H9 (cell line): ENCODE measurements at regions not wholly inside any gene's neighbourhood (a gene's known extent, or its start where the extent isn't known, plus 50 kb on each side); places are given as distances from the start of the nearest gene placed in this dataset.

Source experiments
- DNase-seq: peaks from one replicate; pipeline ENCODE4 v3.0.0-alpha.2; 2017
- H2AFZ ChIP-seq: one replicate; pipeline ENCODE4 v1.6.1; 2013; ENCODE audit warnings: mild to moderate bottlenecking, low read length, control low read depth, moderate library complexity
- H2AK5ac ChIP-seq: 2 replicates; pipeline ENCODE4 v1.6.1; 2013; ENCODE audit warnings: low read length, control low read depth, mixed read lengths; ENCODE audit not compliant: insufficient read length
- H2BK120ac ChIP-seq: one replicate; pipeline ENCODE4 v1.6.1; 2013; ENCODE audit warnings: low read depth, mild to moderate bottlenecking, low read length, control low read depth, inconsistent platforms; ENCODE audit not compliant: poor library complexity, severe bottlenecking
- H2BK12ac ChIP-seq: 2 replicates; pipeline ENCODE4 v1.6.1; 2013; ENCODE audit warnings: low read length, control low read depth, mixed read lengths, low read depth; ENCODE audit not compliant: insufficient read length
- H2BK15ac ChIP-seq: 2 replicates; pipeline ENCODE4 v1.6.1; 2013; ENCODE audit warnings: low read depth, low read length, control low read depth
- H2BK20ac ChIP-seq: one replicate; pipeline ENCODE4 v1.6.1; 2013; ENCODE audit warnings: low read depth, mild to moderate bottlenecking, low read length, control low read depth, inconsistent platforms; ENCODE audit not compliant: poor library complexity, severe bottlenecking
- H2BK5ac ChIP-seq: 2 replicates; pipeline ENCODE4 v1.6.1; 2013; ENCODE audit warnings: low read length, control low read depth, mixed read lengths; ENCODE audit not compliant: insufficient read length
- H3K14ac ChIP-seq: 2 replicates; pipeline ENCODE4 v1.6.1; 2013; ENCODE audit warnings: low read length, control low read depth; ENCODE audit not compliant: insufficient read depth
- H3K18ac ChIP-seq: 2 replicates; pipeline ENCODE4 v1.6.1; 2013; ENCODE audit warnings: low read depth, mild to moderate bottlenecking, mixed read lengths, low read length, control low read depth; ENCODE audit not compliant: insufficient read length
- H3K23ac ChIP-seq: 2 replicates; pipeline ENCODE4 v1.6.1; 2013; ENCODE audit warnings: low read length, control low read depth, mixed read lengths, low read depth; ENCODE audit not compliant: insufficient read length
- H3K23me2 ChIP-seq: 2 replicates; pipeline ENCODE4 v1.6.1; 2013; ENCODE audit warnings: low read depth, mild to moderate bottlenecking, mixed read lengths, low read length, control low read depth; ENCODE audit not compliant: insufficient read length, poor library complexity, severe bottlenecking
- H3K27ac ChIP-seq: 2 replicates; pipeline ENCODE4 v1.5.1; 2013; ENCODE audit warnings: low read length, control low read depth, mixed read lengths, low read depth; ENCODE audit not compliant: insufficient read length
- H3K27me3 ChIP-seq: 2 replicates; pipeline ENCODE4 v1.6.1; 2013; ENCODE audit warnings: low read length, control low read depth, inconsistent platforms; ENCODE audit not compliant: insufficient read depth
- H3K4ac ChIP-seq: 2 replicates; pipeline ENCODE4 v1.6.1; 2013; ENCODE audit warnings: low read depth, mild to moderate bottlenecking, control low read depth, inconsistent platforms, low read length, moderate library complexity
- H3K4me1 ChIP-seq: 2 replicates; pipeline ENCODE4 v1.6.1; 2013; ENCODE audit warnings: low read length, control low read depth, inconsistent platforms; ENCODE audit not compliant: insufficient read depth
- H3K4me2 ChIP-seq: 2 replicates; pipeline ENCODE4 v1.6.1; 2013; ENCODE audit warnings: low read length, control low read depth, mixed read lengths; ENCODE audit not compliant: insufficient read length, insufficient read depth
- H3K56ac ChIP-seq: 2 replicates; pipeline ENCODE4 v1.6.1; 2013; ENCODE audit warnings: low read depth, mild to moderate bottlenecking, mixed read lengths, low read length, control low read depth; ENCODE audit not compliant: insufficient read length
- H3K79me1 ChIP-seq: 2 replicates; pipeline ENCODE4 v1.6.1; 2013; ENCODE audit warnings: low read depth, mild to moderate bottlenecking, moderate library complexity, low read length, control low read depth, inconsistent platforms; ENCODE audit not compliant: insufficient read depth, poor library complexity, severe bottlenecking
- H3K79me2 ChIP-seq: 2 replicates; pipeline ENCODE4 v1.6.1; 2013; ENCODE audit warnings: low read length, control low read depth, inconsistent platforms; ENCODE audit not compliant: insufficient read depth
- H3K9ac ChIP-seq: 2 replicates; pipeline ENCODE4 v1.6.1; 2013; ENCODE audit warnings: low read length, control low read depth, mixed read lengths; ENCODE audit not compliant: insufficient read length; ENCODE audit errors: extremely low read depth
- H3K9me3 ChIP-seq: one replicate; pipeline ENCODE4 v1.6.1; 2013; ENCODE audit warnings: low read depth, low read length, inconsistent platforms; ENCODE audit not compliant: control insufficient read depth
- H3T11ph ChIP-seq: one replicate; pipeline ENCODE4 v1.6.1; 2013; ENCODE audit warnings: mild to moderate bottlenecking, low read length, control low read depth, inconsistent platforms
- H4K20me1 ChIP-seq: one replicate; pipeline ENCODE4 v1.6.1; 2013; ENCODE audit not compliant: control insufficient read depth, insufficient read length, insufficient read depth
- H4K5ac ChIP-seq: 2 replicates; pipeline ENCODE4 v1.6.1; 2013; ENCODE audit warnings: low read depth, mild to moderate bottlenecking, mixed read lengths, low read length, control low read depth; ENCODE audit not compliant: insufficient read length
- H4K8ac ChIP-seq: replicated peaks from 2 replicates; pipeline ENCODE4 v1.6.1; 2013; ENCODE audit warnings: low read length, control low read depth, mixed read lengths, low read depth; ENCODE audit not compliant: insufficient read length
- H4K91ac ChIP-seq: 2 replicates; pipeline ENCODE4 v1.6.1; 2013; ENCODE audit warnings: low read depth, mild to moderate bottlenecking, moderate library complexity, mixed read lengths, low read length, control low read depth; ENCODE audit not compliant: insufficient read length
- H3K27ac Mint-ChIP-seq, 3 experiments: 2 replicates in 2 of 3; 3 replicates in 1 of 3; pipeline ENCODE4 v1.8.0; 2020 to 2021; ENCODE audit warnings: mixed read lengths in 3 of 3, mild to moderate bottlenecking in 1 of 3, moderate library complexity in 1 of 3
- H3K27me3 Mint-ChIP-seq: 2 replicates; pipeline ENCODE4 v1.8.0; 2021; ENCODE audit warnings: low read depth, mild to moderate bottlenecking, moderate library complexity, mixed read lengths
- H3K36me3 Mint-ChIP-seq, 3 experiments: 2 replicates in 2 of 3; 3 replicates in 1 of 3; pipeline ENCODE4 v1.8.0; 2020 to 2021; ENCODE audit warnings: low read depth in 3 of 3, mixed read lengths in 3 of 3; ENCODE audit not compliant: insufficient read depth in 1 of 3
- H3K4me1 Mint-ChIP-seq, 2 experiments: 2 replicates each; pipeline ENCODE4 v1.8.0; 2020; ENCODE audit warnings: mixed read lengths in 2 of 2
- H3K4me3 Mint-ChIP-seq, 2 experiments: 2 replicates in 1 of 2; 3 replicates in 1 of 2; pipeline ENCODE4 v1.8.0; 2020 to 2021; ENCODE audit warnings: mild to moderate bottlenecking in 2 of 2, mixed read lengths in 2 of 2, moderate library complexity in 1 of 2
- H3K9me3 Mint-ChIP-seq, 2 experiments: 2 replicates in 1 of 2; 3 replicates in 1 of 2; pipeline ENCODE4 v1.8.0; 2020; ENCODE audit warnings: mild to moderate bottlenecking in 2 of 2, mixed read lengths in 2 of 2, moderate library complexity in 1 of 2
- WGBS: extraction: QIAGEN DNeasy Blood & Tissue Kit; methylation state at CpG from one replicate; pipeline ENCODE4 v1.1.7; 2013; ENCODE audit warnings: missing lambda C conversion rate, low lambda C conversion rate, mixed read lengths; ENCODE audit not compliant: insufficient read length; ENCODE audit errors: extremely low coverage; 5-methylcytosine and 5-hydroxymethylcytosine counted together
- TF ChIP-seq, protein P1 (sequence below): fragments of 200-600 bp; sonication (generic); conservative IDR thresholded peaks from 3 replicates; pipeline ENCODE4 v1.8.0; 2021; ENCODE audit warnings: antibody characterized with exemption, mild to moderate bottlenecking

DNA sequence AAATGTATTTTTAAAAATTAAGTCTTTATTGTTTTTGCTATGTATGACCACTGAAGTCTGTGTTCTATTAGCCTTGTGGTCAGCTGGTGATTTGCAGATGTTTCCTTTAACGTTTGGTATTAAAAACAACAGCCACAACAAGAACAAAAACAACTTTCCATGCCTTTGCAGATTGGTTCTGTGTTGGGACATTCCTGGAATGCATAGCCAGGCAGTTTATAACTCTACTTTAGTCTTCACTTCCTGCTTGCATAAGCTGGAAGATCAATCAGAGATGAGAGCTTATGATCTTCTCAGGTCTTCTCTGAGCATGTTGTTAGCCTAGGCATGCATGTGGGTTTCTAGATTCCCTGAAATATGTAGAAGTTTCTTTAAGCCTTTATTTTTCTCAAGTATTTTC, 58.9 kb upstream of the SEMA3C start:
- no peak overlapping the region for H2BK15ac ChIP-seq
- peaks cover 3 to 9% of the 10 kb centered on the region in 2 experiments; a peak in 4 of 5 replicates for H3K9me3 Mint-ChIP-seq
- H3K9ac ChIP-seq = no peak overlapping the region
- DNase-seq = no peak
- H3T11ph ChIP-seq = no peak overlapping the region
- no peaks in the 10 kb centered on the region for H3K4me1 ChIP-seq
- no peaks in the 10 kb centered on the region for H3K79me1 ChIP-seq
- H3K4me1 Mint-ChIP-seq = peaks cover 0 to 2% of the 10 kb centered on the region in 2 experiments; a peak in 1 of 4 replicates
- no peak overlapping the region for H3K4me3 Mint-ChIP-seq
- no peak overlapping the region for H3K23ac ChIP-seq
- H2AFZ ChIP-seq = no peak overlapping the region
- no peak overlapping the region for H2BK5ac ChIP-seq
- no peak overlapping the region for H2BK12ac ChIP-seq
- no peaks in the 10 kb centered on the region for H3K27me3 Mint-ChIP-seq
- H3K18ac ChIP-seq = no peak overlapping the region
- no peaks in the 10 kb centered on the region for H3K79me2 ChIP-seq
- no peak overlapping the region for H4K5ac ChIP-seq
- H3K9me3 ChIP-seq = no peaks in the 10 kb centered on the region
- no peak overlapping the region for H3K27ac ChIP-seq
- H4K91ac ChIP-seq = no peak overlapping the region
- H2AK5ac ChIP-seq = no peak overlapping the region
- no peak overlapping the region for H4K8ac ChIP-seq
- no peaks in the 10 kb centered on the region for H3K27me3 ChIP-seq
- no peak overlapping the region for H3K14ac ChIP-seq
- TF ChIP-seq, protein P1, sequence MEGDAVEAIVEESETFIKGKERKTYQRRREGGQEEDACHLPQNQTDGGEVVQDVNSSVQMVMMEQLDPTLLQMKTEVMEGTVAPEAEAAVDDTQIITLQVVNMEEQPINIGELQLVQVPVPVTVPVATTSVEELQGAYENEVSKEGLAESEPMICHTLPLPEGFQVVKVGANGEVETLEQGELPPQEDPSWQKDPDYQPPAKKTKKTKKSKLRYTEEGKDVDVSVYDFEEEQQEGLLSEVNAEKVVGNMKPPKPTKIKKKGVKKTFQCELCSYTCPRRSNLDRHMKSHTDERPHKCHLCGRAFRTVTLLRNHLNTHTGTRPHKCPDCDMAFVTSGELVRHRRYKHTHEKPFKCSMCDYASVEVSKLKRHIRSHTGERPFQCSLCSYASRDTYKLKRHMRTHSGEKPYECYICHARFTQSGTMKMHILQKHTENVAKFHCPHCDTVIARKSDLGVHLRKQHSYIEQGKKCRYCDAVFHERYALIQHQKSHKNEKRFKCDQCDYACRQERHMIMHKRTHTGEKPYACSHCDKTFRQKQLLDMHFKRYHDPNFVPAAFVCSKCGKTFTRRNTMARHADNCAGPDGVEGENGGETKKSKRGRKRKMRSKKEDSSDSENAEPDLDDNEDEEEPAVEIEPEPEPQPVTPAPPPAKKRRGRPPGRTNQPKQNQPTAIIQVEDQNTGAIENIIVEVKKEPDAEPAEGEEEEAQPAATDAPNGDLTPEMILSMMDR = no peak
- no peak overlapping the region for H3K4ac ChIP-seq
- no CpG with 5 or more reads among the region's 1 CpG for WGBS
- no peak overlapping the region for H2BK20ac ChIP-seq
- H3K4me2 ChIP-seq = no peak overlapping the region
- no peak overlapping the region for H3K56ac ChIP-seq
- H3K27ac Mint-ChIP-seq = no peak overlapping the region
- H3K23me2 ChIP-seq = no peaks in the 10 kb centered on the region
- H2BK120ac ChIP-seq = no peak overlapping the region
- H3K36me3 Mint-ChIP-seq = peaks cover 0 to 5% (median 0%) of the 10 kb centered on the region in 3 experiments; a peak in 3 of 7 replicates
- no peaks in the 10 kb centered on the region for H4K20me1 ChIP-seq
